T-cell (primary cell): ENCODE measurements at regions not wholly inside any gene's neighbourhood (a gene's known extent, or its start where the extent isn't known, plus 50 kb on each side); places are given as distances from the start of the nearest gene placed in this dataset.

Experiments
- ATAC-seq, 4 experiments: fragments of 200-7000 bp in 3 of 4; fragments of 150-1000 bp in 1 of 4; cut with Tn5 transposase; replicated peaks in 1 of 4; 1 replicate in 3 of 4; 2 replicates in 1 of 4; pipeline ENCODE4 v1.10.0; 2021; ENCODE audit warnings: moderate library complexity in 3 of 4, mild to moderate bottlenecking in 2 of 4, moderate number of reproducible peaks in 1 of 4
- CTCF ChIA-PET, 2 donors: fragments of 300-600 bp; sonication (Branson Sonifier 250); formaldehyde crosslinking; loops; one replicate each; lab custom pipeline; 2022; ENCODE audit warnings: antibody characterized with exemption in 2 of 2; lab: Charles Lee
- POLR2A ChIA-PET, 2 donors: fragments of 300-600 bp; sonication (Branson Sonifier 250); formaldehyde crosslinking; loops; one replicate each; lab custom pipeline; 2022; ENCODE audit warnings: antibody characterized with exemption in 2 of 2; lab: Charles Lee
- DNase-seq, 35 experiments: peaks; one replicate each; pipeline versions ENCODE4 v3.0.0 to v3.0.0-alpha.2; 2013 to 2023
- H3K27ac ChIP-seq: one replicate; pipeline ENCODE4 v1.5.1; 2013; ENCODE audit warnings: low read length
- H3K27me3 ChIP-seq, 2 experiments: replicated peaks in 1 of 2; 1 replicate in 1 of 2; 2 replicates in 1 of 2; pipeline versions ENCODE4 v1.6.1 to v1.7.0; 2013; ENCODE audit warnings: low read length in 1 of 2, mixed read lengths in 1 of 2; ENCODE audit not compliant: control insufficient read depth in 2 of 2, insufficient read depth in 2 of 2; ENCODE audit errors: extremely low read depth in 1 of 2
- H3K36me3 ChIP-seq, 2 donors: 1 replicate in 1 of 2; 2 replicates in 1 of 2; pipeline versions ENCODE4 v1.6.1 to v1.7.0; 2013; ENCODE audit warnings: low read length in 1 of 2; ENCODE audit not compliant: control insufficient read depth in 2 of 2, insufficient read depth in 1 of 2; ENCODE audit errors: extremely low read depth in 1 of 2
- H3K4me1 ChIP-seq, 2 experiments: 1 replicate in 1 of 2; 2 replicates in 1 of 2; pipeline versions ENCODE4 v1.6.1 to v1.7.0; 2013; ENCODE audit warnings: low read length in 2 of 2, mixed read lengths in 1 of 2; ENCODE audit not compliant: insufficient read depth in 2 of 2, control insufficient read depth in 1 of 2; ENCODE audit errors: extremely low read depth in 1 of 2
- H3K4me3 ChIP-seq, 2 donors: 1 replicate in 1 of 2; 2 replicates in 1 of 2; pipeline versions ENCODE4 v1.5.1 to v1.7.0; 2013; ENCODE audit warnings: mild to moderate bottlenecking in 2 of 2, low read length in 1 of 2, moderate library complexity in 1 of 2; ENCODE audit not compliant: control insufficient read depth in 1 of 2; ENCODE audit errors: extremely low read depth in 1 of 2
- H3K9me3 ChIP-seq: 2 replicates; pipeline ENCODE4 v1.7.0; 2013
- H3K27ac Mint-ChIP-seq, 2 donors: one replicate each; pipeline ENCODE4 v1.8.0; 2020 to 2021; ENCODE audit warnings: mild to moderate bottlenecking in 2 of 2, mixed read lengths in 2 of 2
- H3K27me3 Mint-ChIP-seq, 2 donors: one replicate each; pipeline ENCODE4 v1.8.0; 2021 to 2022; ENCODE audit warnings: mixed read lengths in 2 of 2
- H3K36me3 Mint-ChIP-seq: one replicate; pipeline ENCODE4 v1.8.0; 2021; ENCODE audit warnings: mixed read lengths
- H3K4me1 Mint-ChIP-seq, 3 donors: one replicate each; pipeline ENCODE4 v1.8.0; 2020 to 2022; ENCODE audit warnings: mixed read lengths in 3 of 3, mild to moderate bottlenecking in 1 of 3
- H3K4me3 Mint-ChIP-seq, 3 donors: one replicate each; pipeline ENCODE4 v1.8.0; 2020 to 2022; ENCODE audit warnings: mild to moderate bottlenecking in 3 of 3, mixed read lengths in 3 of 3, moderate library complexity in 3 of 3
- H3K9me3 Mint-ChIP-seq, 3 donors: one replicate each; pipeline ENCODE4 v1.8.0; 2020 to 2022; ENCODE audit warnings: mixed read lengths in 3 of 3
- WGBS: methylation state at CpG from one replicate; pipeline ENCODE4 v1.1.5; 2013; ENCODE audit warnings: missing lambda C conversion rate; ENCODE audit not compliant: insufficient coverage; 5-methylcytosine and 5-hydroxymethylcytosine counted together

DNA sequence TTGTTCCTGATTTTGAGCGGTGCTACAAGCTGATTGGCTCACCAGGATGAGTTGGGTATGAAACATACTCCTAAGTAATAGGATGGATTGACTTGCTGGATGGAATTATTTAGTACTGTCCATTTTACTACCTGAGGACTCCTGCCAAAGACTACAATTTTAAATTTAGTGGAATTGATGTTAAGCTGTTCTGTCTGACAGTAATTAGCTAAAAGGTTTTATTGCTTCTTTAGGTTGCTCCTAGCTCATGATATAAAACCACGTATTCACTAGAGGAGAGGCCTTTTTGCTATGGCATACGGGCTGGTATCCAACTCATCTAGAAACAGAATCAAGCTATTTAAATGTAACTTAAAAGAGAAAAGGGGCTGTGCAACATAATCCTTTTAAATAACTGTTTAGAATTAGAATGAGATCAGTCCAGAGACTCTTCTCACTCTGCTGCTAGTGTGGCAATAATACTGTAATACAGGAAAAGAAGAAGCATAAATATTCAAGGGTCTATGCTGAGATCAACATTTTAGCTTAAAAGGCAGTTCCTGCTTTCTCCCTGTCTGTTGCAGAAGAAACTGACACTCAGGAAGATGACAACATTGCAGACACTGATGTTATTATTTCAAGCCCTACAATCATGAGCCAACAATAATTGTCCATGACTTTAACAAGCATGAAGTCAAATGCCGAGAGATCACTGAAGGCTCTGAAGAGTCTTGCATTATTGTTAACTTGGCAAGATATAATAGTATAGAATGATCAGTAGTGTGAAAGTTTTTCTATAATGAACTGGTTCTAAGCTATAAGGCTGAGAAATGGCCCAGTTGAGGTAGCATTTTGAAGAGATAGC lies 258.7 kb upstream of the ADGRL4 start:
- no peak overlapping the region for H3K4me3 Mint-ChIP-seq
- CTCF ChIA-PET, result interaction anchor here in 1 of 2 donors (0.9 kb wide), 1 partner anchor 10 kb away, joined by 3 read pairs; no protein-coding TSS in a partner anchor
- no peaks in the 10 kb centered on the region for H3K9me3 ChIP-seq
- H3K4me1 Mint-ChIP-seq, result no peaks in the 10 kb centered on the region
- H3K4me3 ChIP-seq, result no peak overlapping the region
- H3K4me1 ChIP-seq, result no peaks in the 10 kb centered on the region
- no peaks in the 10 kb centered on the region for H3K27me3 ChIP-seq
- H3K27ac Mint-ChIP-seq, result no peak overlapping the region
- H3K27me3 Mint-ChIP-seq, result no peaks in the 10 kb centered on the region
- DNase-seq, result no peak
- H3K36me3 ChIP-seq, result no peaks in the 10 kb centered on the region
- no peaks in the 10 kb centered on the region for H3K36me3 Mint-ChIP-seq
- POLR2A ChIA-PET, result interaction anchor here in 1 of 2 donors (0.6 kb wide), 1 partner anchor 82 kb away, joined by 5 read pairs; no protein-coding TSS in a partner anchor
- no peak for ATAC-seq
- H3K9me3 Mint-ChIP-seq, result peaks cover 0 to 4% (median 3%) of the 10 kb centered on the region in 3 donors
- H3K27ac ChIP-seq, result no peak overlapping the region
- WGBS, result 83% methylated on average over 1 of the region's 4 CpGs

DNA sequence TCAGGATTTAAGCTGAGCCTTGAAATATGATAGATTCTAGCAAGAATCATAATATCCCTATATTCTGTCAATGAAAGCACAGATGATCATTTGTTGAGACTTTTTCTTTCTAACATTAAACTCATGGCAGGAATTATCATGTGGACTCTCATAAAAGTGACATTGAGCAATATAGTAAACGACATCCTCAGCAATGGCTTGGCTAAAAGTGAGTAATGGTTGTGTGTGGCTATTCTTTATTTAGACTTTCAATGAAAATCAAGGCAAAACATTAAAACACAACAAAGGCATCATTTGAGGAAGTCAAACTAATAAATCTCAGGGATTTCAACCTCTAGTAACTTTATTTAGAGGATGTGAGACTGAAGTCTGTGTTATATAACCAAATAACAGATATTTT lies 257.8 kb upstream of the ADGRL4 start:
- Histone ChIP-seq H3K27ac (no peak overlapping the region), H3K4me3 (no peak overlapping the region), H3K9me3 (no peaks in the 10 kb centered on the region), H3K27me3 (no peaks in the 10 kb centered on the region), H3K36me3 (no peaks in the 10 kb centered on the region), H3K4me1 (no peaks in the 10 kb centered on the region)
- WGBS, result no CpG with 5 or more reads among the region's 1 CpG
- no peak for DNase-seq
- Mint-ChIP-seq H3K27ac (no peak overlapping the region), H3K4me1 (no peaks in the 10 kb centered on the region), H3K36me3 (no peaks in the 10 kb centered on the region), H3K4me3 (no peak overlapping the region), H3K9me3 (peaks cover 0 to 4% (median 3%) of the 10 kb centered on the region in 3 donors), H3K27me3 (no peaks in the 10 kb centered on the region)
- POLR2A ChIA-PET, result no interaction called here
- CTCF ChIA-PET, result no interaction called here
- no peak for ATAC-seq

DNA sequence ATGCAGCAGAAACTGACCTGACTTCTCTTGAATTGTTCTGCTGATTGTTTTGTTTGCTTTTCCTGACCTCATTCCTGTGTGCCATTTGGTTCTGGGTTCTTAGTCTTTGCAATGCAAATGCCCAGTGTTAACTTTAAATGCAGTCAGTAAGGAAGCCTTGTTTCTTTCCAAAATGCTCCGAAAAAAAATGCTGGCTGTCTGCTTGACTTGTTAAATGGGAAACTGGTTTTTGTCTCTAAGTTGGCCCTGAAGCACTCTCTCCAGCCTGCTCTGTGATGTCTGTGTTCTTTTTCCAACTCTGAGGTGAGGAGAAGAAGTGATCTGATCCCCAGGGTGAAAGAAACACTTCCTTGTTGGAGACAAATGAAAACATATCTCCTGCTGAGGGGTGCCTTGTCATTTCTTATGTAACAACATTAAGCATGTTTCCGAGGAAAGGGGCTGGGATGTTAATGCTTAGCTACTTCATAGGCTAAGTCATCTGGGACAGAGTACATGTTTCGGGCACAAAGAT lies 256.3 kb upstream of the ADGRL4 start:
- DNase-seq (no peak), ATAC-seq (no peak)
- Mint-ChIP-seq H3K27me3 (no peaks in the 10 kb centered on the region), H3K27ac (no peak overlapping the region), H3K4me1 (no peaks in the 10 kb centered on the region), H3K9me3 (peaks cover 0 to 3% (median 2%) of the 10 kb centered on the region in 3 donors), H3K36me3 (no peaks in the 10 kb centered on the region), H3K4me3 (no peak overlapping the region)
- ChIA-PET POLR2A (no interaction called here), CTCF (no interaction called here)
- 63% methylated on average over 1 of the region's 3 CpGs for WGBS
- Histone ChIP-seq H3K27me3 (no peaks in the 10 kb centered on the region), H3K9me3 (no peaks in the 10 kb centered on the region), H3K4me1 (no peaks in the 10 kb centered on the region), H3K36me3 (no peaks in the 10 kb centered on the region), H3K4me3 (no peak overlapping the region), H3K27ac (no peak overlapping the region)

- no peaks in the 10 kb centered on the region for H3K36me3 Mint-ChIP-seq
- peaks cover 0 to 2% (median 0%) of the 10 kb centered on the region in 3 donors for H3K9me3 Mint-ChIP-seq
- DNase-seq (no peak), ATAC-seq (no peak)
- CTCF ChIA-PET, result no interaction called here
- H3K27ac Mint-ChIP-seq, result no peak overlapping the region
- Histone ChIP-seq H3K9me3 (no peaks in the 10 kb centered on the region), H3K4me3 (no peak overlapping the region), H3K36me3 (no peaks in the 10 kb centered on the region), H3K4me1 (no peaks in the 10 kb centered on the region), H3K27me3 (no peaks in the 10 kb centered on the region), H3K27ac (no peak overlapping the region)
- POLR2A ChIA-PET, result interaction anchor here in 1 of 2 donors (0.6 kb wide), 1 partner anchor 10 kb away, joined by 7 read pairs; no protein-coding TSS in a partner anchor
- WGBS, result no CpG with 5 or more reads among the region's 5 CpGs
- no peaks in the 10 kb centered on the region for H3K27me3 Mint-ChIP-seq
- H3K4me1 Mint-ChIP-seq, result no peaks in the 10 kb centered on the region
- no peak overlapping the region for H3K4me3 Mint-ChIP-seq
Measured at GRCh38 chr1:79259390-79260336, 253.1 kb upstream of the ADGRL4 start.

DNA sequence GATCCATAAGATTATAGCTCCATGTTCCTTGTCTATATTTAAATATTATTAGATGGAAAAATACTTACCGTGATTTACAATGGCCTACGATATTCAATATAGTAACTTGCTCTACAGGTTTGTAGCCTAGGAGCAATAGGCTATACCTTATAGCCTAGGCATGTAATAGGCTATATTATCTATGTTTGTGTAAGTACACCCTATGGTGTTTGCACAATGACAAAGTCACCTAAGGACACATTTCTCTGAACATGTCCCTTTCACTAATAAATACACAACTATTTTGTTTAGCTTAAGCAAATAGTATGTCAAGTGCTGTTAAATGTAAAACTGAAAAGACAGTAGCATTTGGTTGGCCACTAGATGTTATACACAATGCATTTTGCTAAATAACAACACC lies 248.9 kb upstream of the ADGRL4 start:
- Mint-ChIP-seq H3K9me3 (peaks cover 0 to 2% (median 0%) of the 10 kb centered on the region in 3 donors), H3K27ac (no peak overlapping the region), H3K36me3 (no peaks in the 10 kb centered on the region), H3K27me3 (no peaks in the 10 kb centered on the region), H3K4me1 (no peaks in the 10 kb centered on the region), H3K4me3 (no peak overlapping the region)
- Histone ChIP-seq H3K9me3 (no peaks in the 10 kb centered on the region), H3K27ac (no peak overlapping the region), H3K4me1 (no peaks in the 10 kb centered on the region), H3K36me3 (no peaks in the 10 kb centered on the region), H3K27me3 (no peaks in the 10 kb centered on the region), H3K4me3 (no peak overlapping the region)
- WGBS, result no CpG with 5 or more reads among the region's 2 CpGs
- ChIA-PET CTCF (interaction anchor here in 1 of 2 donors (1.0 kb wide), 1 partner anchor 10 kb away, joined by 3 read pairs; no protein-coding TSS in a partner anchor), POLR2A (no interaction called here)
- DNase-seq, result no peak
- no peak for ATAC-seq

DNA sequence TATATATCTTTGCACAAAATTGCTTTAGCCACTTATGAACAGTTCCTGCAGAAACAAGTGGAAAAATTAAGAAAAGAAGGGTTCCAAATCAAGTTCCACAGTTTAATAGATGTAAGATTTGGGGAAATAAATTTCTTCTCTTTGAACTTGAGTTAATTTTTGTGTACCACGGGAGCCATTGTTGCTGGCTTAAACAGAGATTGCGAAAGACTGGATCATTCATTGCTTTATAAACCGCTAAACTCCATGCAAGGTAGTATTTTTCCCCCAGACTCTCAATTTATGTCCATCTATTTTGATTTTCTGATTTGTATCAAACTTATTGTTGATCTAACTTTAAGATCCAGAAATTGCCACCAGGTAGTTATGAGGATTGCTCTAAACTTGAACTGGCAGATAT lies 246.1 kb upstream of the ADGRL4 start:
- H3K27ac ChIP-seq, result no peak overlapping the region
- CTCF ChIA-PET, result no interaction called here
- DNase-seq (no peak), ATAC-seq (no peak)
- Mint-ChIP-seq H3K27me3 (no peaks in the 10 kb centered on the region), H3K27ac (no peak overlapping the region), H3K36me3 (no peaks in the 10 kb centered on the region), H3K4me3 (no peak overlapping the region), H3K4me1 (no peaks in the 10 kb centered on the region), H3K9me3 (peaks cover 2 to 8% (median 4%) of the 10 kb centered on the region in 3 donors)
- H3K4me1 ChIP-seq, result no peaks in the 10 kb centered on the region
- no peak overlapping the region for H3K4me3 ChIP-seq
- POLR2A ChIA-PET, result no interaction called here
- WGBS, result 92% methylated on average over 2 of the region's 3 CpGs
- H3K36me3 ChIP-seq, result no peaks in the 10 kb centered on the region
- no peaks in the 10 kb centered on the region for H3K9me3 ChIP-seq
- no peaks in the 10 kb centered on the region for H3K27me3 ChIP-seq
